ENCODE measurements at regions not wholly inside any gene's neighbourhood (a gene's known extent, or its start where the extent isn't known, plus 50 kb on each side); places are given as distances from the start of the nearest gene placed in this dataset.
"Not testable (repeated sequence)": the region's sequence is repeated elsewhere in the genome, so short reads cannot be mapped to it uniquely, and the experiment has no call there.

DNA sequence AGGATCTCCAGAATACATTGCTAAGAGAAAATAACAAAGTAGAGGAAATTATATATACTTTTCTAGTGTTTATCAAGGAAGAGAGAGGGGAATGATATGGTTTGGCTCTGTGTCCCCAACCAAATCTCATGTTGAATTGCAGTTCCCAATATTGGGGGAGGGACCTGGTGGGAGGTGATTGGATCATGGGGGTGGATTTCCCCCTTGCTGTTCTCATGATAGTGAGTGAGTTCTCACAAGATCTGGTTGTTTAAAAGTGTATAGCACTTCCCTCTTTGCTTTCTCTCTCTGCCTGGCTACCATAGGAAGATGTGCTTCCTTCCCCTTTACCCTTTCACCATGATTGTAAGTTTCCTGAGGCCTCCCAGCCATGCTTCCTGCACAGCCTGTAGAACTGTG, 337.9 kb downstream of the SEMA3D start:
- H3K4me1 ChIP-seq (ENCODE audit: control insufficient read depth, insufficient read depth, low read length); DNase-seq (ENCODE audit: low read depth in 4 of 6, low spot score in 6 of 6); H3K36me3 ChIP-seq (ENCODE audit: control insufficient read depth, insufficient read depth, low read length); H3K9me3 ChIP-seq (ENCODE audit: control insufficient read depth, insufficient read depth, low read length); H3K27me3 ChIP-seq (ENCODE audit: control insufficient read depth, insufficient read depth, low read length); H3K4me3 ChIP-seq (ENCODE audit: low read depth, low read length); H3K27ac ChIP-seq (ENCODE audit: low read depth, low read length): not testable (repeated sequence)

DNA sequence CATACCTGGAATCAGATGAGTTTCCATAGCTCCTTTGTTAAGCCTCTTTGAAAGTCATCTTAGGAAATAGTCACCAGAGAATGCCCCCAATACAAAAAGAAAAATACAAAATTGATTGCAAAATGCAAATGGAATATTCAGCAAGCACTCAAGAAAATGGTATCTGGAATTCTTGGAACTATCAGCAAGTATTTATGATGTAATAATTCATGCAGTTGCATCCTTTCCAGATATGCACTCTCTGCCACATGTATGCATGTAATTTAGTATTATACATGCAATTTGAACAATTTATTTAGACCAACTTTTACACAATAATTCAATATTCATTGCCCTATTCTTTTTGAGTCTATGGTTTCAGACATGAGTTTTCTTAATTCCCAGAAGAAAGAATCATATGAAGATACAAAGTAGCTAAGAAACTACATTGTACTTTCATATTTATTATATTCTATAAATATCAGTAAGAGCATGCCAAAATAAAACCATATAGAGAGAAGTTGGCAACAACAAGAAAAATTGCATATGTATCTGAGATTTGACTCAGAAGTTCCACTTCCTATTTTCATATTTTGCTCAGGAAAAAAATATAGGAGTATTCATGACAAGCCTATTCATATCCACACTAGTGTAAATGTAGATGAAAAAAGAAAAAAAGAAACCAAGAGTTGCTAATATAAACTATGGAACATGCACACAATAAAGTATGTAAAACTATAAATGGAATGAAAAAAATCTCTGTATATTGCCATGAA, 338.5 kb downstream of the SEMA3D start:
- Histone ChIP-seq H3K4me1 (ENCODE audit: control insufficient read depth, insufficient read depth, low read length) (no peaks in the 10 kb centered on the region), H3K36me3 (ENCODE audit: control insufficient read depth, insufficient read depth, low read length) (no peaks in the 10 kb centered on the region), H3K4me3 (ENCODE audit: low read depth, low read length) (no peak overlapping the region), H3K27me3 (ENCODE audit: control insufficient read depth, insufficient read depth, low read length) (no peaks in the 10 kb centered on the region), H3K27ac (ENCODE audit: low read depth, low read length) (no peak overlapping the region), H3K9me3 (ENCODE audit: control insufficient read depth, insufficient read depth, low read length) (no peaks in the 10 kb centered on the region)
- peak in 1 of 6 donors; percentile 5 for DNase-seq (ENCODE audit: low read depth in 4 of 6, low spot score in 6 of 6)

DNA sequence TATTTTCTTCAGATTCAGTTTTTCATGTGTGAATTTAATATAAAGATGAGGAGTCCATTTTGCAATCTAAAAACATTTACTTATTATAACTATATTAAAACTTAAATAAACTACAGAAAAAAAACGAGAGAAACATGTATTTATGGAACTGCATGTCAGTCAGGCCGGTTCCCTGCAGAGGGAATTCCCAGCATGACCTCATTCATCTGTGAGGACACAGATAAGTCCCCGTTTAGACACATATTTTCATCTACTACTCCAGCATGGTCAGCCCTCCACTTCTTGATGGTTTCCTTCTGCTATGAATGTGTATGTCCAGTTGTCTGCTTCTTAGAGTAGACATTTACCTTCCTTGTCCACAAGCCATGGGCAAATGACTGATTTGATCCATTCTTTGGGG, 339.1 kb downstream of the SEMA3D start:
- Histone ChIP-seq H3K4me1 (ENCODE audit: control insufficient read depth, insufficient read depth, low read length) (no peaks in the 10 kb centered on the region), H3K9me3 (ENCODE audit: control insufficient read depth, insufficient read depth, low read length) (no peaks in the 10 kb centered on the region), H3K27me3 (ENCODE audit: control insufficient read depth, insufficient read depth, low read length) (no peaks in the 10 kb centered on the region), H3K36me3 (ENCODE audit: control insufficient read depth, insufficient read depth, low read length) (no peaks in the 10 kb centered on the region), H3K4me3 (ENCODE audit: low read depth, low read length) (no peak overlapping the region), H3K27ac (ENCODE audit: low read depth, low read length) (no peak overlapping the region)
- 100% methylated on average over 1 of the region's 3 CpGs for WGBS (ENCODE audit: insufficient coverage)
- DNase-seq (ENCODE audit: low read depth in 4 of 6, low spot score in 6 of 6) = no peak

DNA sequence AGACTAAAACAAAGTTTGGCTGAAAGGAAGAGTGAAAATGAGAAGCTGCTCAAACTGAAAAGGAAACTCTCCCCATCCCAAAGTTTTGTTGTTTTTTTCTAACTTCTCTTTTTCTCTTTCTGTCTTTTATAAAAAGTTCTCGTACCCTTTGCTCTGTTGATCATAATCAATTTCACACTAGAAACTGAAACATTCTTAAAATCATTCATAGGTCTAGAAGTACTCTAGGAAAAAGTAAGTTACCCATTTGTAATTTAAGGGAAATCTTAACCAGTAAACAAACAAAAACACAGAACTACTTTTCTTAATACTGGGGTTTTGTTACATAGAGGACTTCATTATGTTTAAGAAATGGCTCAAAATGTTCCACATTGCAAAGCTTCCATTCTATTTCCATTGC, 339.8 kb downstream of the SEMA3D start:
- Histone ChIP-seq H3K9me3 (ENCODE audit: control insufficient read depth, insufficient read depth, low read length) (no peaks in the 10 kb centered on the region), H3K27ac (ENCODE audit: low read depth, low read length) (no peak overlapping the region), H3K36me3 (ENCODE audit: control insufficient read depth, insufficient read depth, low read length) (no peaks in the 10 kb centered on the region), H3K4me1 (ENCODE audit: control insufficient read depth, insufficient read depth, low read length) (no peaks in the 10 kb centered on the region), H3K4me3 (ENCODE audit: low read depth, low read length) (no peak overlapping the region), H3K27me3 (ENCODE audit: control insufficient read depth, insufficient read depth, low read length) (no peaks in the 10 kb centered on the region)
- no CpG with 5 or more reads among the region's 1 CpG for WGBS (ENCODE audit: insufficient coverage)
- no peak for DNase-seq (ENCODE audit: low read depth in 4 of 6, low spot score in 6 of 6)

DNA sequence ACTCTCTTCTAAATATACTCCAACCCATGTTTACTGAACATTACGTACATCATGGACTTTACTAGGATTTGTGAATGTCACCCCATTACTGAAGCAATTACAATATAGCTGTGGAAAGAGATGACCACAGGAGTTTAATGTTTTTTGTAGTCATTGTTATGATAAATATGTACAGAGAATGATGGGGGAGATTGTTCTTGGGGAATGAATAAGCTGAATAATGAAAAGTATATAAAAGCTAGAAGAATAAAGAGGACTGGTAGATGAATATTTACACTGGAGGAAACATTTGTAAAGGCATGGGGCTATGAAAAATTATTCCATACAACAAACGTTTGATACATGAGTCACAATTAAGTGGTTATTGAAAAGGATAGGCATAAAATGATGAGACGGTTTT, 340.9 kb downstream of the SEMA3D start:
- Histone ChIP-seq H3K4me3 (ENCODE audit: low read depth, low read length) (no peak overlapping the region), H3K9me3 (ENCODE audit: control insufficient read depth, insufficient read depth, low read length) (no peaks in the 10 kb centered on the region), H3K27me3 (ENCODE audit: control insufficient read depth, insufficient read depth, low read length) (no peaks in the 10 kb centered on the region), H3K36me3 (ENCODE audit: control insufficient read depth, insufficient read depth, low read length) (no peaks in the 10 kb centered on the region), H3K27ac (ENCODE audit: low read depth, low read length) (no peak overlapping the region), H3K4me1 (ENCODE audit: control insufficient read depth, insufficient read depth, low read length) (no peaks in the 10 kb centered on the region)
- WGBS (ENCODE audit: insufficient coverage) = 0% methylated on average over 1 of the region's 3 CpGs
- no peak for DNase-seq (ENCODE audit: low read depth in 4 of 6, low spot score in 6 of 6)

DNA sequence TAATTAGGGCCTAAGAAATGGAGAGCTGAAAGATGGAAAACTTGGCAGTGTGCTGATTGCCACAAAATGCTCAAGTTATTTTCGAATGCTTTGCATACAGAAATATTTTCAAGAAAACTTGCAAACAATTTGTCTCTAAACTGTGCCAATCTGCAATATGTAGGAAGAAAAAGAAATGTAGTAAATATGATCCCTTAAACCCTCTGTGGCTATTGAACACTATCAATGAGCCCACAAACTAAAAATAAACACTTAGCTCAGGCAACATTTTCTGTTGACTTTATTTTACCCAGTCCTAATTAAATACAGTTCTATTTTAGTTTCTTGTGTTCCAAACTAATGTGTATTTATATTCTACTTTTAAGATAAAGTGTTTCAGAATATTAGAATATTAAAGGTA, 342.1 kb downstream of the SEMA3D start:
- H3K9me3 ChIP-seq (ENCODE audit: control insufficient read depth, insufficient read depth, low read length) = no peaks in the 10 kb centered on the region
- no peak overlapping the region for H3K27ac ChIP-seq (ENCODE audit: low read depth, low read length)
- H3K4me1 ChIP-seq (ENCODE audit: control insufficient read depth, insufficient read depth, low read length) = no peaks in the 10 kb centered on the region
- WGBS (ENCODE audit: insufficient coverage) = no CpG with 5 or more reads among the region's 1 CpG
- peak in 1 of 6 donors; percentile 12 for DNase-seq (ENCODE audit: low read depth in 4 of 6, low spot score in 6 of 6)
- H3K36me3 ChIP-seq (ENCODE audit: control insufficient read depth, insufficient read depth, low read length) = no peaks in the 10 kb centered on the region
- H3K4me3 ChIP-seq (ENCODE audit: low read depth, low read length) = no peak overlapping the region
- H3K27me3 ChIP-seq (ENCODE audit: control insufficient read depth, insufficient read depth, low read length) = no peaks in the 10 kb centered on the region

DNA sequence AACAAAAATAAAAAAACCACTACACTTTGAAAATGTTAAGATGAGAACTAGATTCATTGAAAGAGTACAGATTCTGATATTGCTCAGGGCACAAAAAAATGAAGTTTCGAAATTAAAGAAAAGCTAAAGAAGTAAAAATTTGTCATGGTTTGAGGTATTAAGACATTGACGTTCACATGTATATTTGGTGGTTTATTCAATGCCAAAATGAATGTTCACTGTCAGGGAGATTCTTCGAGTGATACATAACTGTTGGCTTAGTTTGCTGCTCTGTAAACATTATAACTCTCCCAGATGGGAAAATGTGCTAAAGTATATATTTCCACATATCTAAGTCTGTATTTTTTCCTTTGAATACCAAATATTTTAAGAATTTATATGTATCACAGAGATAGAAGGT, 345.0 kb downstream of the SEMA3D start:
- WGBS (ENCODE audit: insufficient coverage) = 80% methylated on average over 1 of the region's 3 CpGs
- no peaks in the 10 kb centered on the region for H3K9me3 ChIP-seq (ENCODE audit: control insufficient read depth, insufficient read depth, low read length)
- H3K36me3 ChIP-seq (ENCODE audit: control insufficient read depth, insufficient read depth, low read length) = no peaks in the 10 kb centered on the region
- no peaks in the 10 kb centered on the region for H3K27me3 ChIP-seq (ENCODE audit: control insufficient read depth, insufficient read depth, low read length)
- no peak overlapping the region for H3K27ac ChIP-seq (ENCODE audit: low read depth, low read length)
- no peaks in the 10 kb centered on the region for H3K4me1 ChIP-seq (ENCODE audit: control insufficient read depth, insufficient read depth, low read length)
- DNase-seq (ENCODE audit: low read depth in 4 of 6, low spot score in 6 of 6) = peak in 1 of 6 donors; percentile 10
- H3K4me3 ChIP-seq (ENCODE audit: low read depth, low read length) = no peak overlapping the region

DNA sequence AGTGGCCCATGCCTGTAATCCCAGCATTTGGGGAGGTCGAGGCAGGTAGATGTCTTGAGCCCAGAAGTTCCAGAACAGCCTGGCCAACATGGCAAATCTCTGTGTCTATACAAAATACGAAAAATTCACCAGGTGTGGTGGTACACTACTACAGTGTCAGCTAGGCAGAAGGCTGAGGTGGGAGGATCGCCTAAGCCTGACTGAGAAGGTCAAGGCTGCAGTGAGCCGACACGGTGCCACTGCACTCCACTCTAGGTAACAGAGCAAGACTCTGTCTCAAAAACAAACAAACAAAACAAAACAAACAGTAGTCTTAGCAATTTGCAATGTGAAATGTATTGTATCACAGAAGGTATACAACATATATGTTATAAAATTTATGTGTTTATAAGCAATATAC, 348.0 kb downstream of the SEMA3D start:
- no peaks in the 10 kb centered on the region for H3K4me1 ChIP-seq (ENCODE audit: control insufficient read depth, insufficient read depth, low read length)
- no peak for DNase-seq (ENCODE audit: low read depth in 4 of 6, low spot score in 6 of 6)
- 89% methylated on average over 2 of the region's 5 CpGs for WGBS (ENCODE audit: insufficient coverage)

DNA sequence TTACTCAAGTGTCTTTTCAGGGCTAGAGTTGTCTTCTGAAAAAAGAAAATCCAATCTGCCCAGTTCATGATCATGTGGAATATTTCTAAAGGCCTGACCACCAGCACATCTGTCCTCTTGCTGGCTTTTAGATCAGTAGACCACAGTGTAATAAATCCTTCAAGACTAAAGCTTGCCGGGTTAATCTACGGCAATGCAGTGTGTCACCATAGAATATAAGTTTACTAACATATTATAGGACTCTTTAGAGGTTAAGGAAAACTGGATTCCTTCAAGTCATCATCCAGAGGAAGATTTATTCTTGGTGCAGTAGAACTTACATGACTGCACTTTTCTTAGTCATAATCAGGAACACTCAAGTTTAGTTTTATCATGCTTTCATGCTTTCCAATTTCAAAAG, 349.5 kb downstream of the SEMA3D start:
- H3K4me3 ChIP-seq (ENCODE audit: low read depth, low read length) = no peak overlapping the region
- no peaks in the 10 kb centered on the region for H3K4me1 ChIP-seq (ENCODE audit: control insufficient read depth, insufficient read depth, low read length)
- no CpG with 5 or more reads among the region's 2 CpGs for WGBS (ENCODE audit: insufficient coverage)
- no peaks in the 10 kb centered on the region for H3K27me3 ChIP-seq (ENCODE audit: control insufficient read depth, insufficient read depth, low read length)
- H3K36me3 ChIP-seq (ENCODE audit: control insufficient read depth, insufficient read depth, low read length) = no peaks in the 10 kb centered on the region
- no peak overlapping the region for H3K27ac ChIP-seq (ENCODE audit: low read depth, low read length)
- no peak for DNase-seq (ENCODE audit: low read depth in 4 of 6, low spot score in 6 of 6)
- no peaks in the 10 kb centered on the region for H3K9me3 ChIP-seq (ENCODE audit: control insufficient read depth, insufficient read depth, low read length)

More for the DNA sequence above, 348.0 kb downstream of the SEMA3D start:
- Histone ChIP-seq H3K36me3 (ENCODE audit: control insufficient read depth, insufficient read depth, low read length) (no peaks in the 10 kb centered on the region), H3K27me3 (ENCODE audit: control insufficient read depth, insufficient read depth, low read length) (no peaks in the 10 kb centered on the region), H3K9me3 (ENCODE audit: control insufficient read depth, insufficient read depth, low read length) (no peaks in the 10 kb centered on the region), H3K27ac (ENCODE audit: low read depth, low read length) (no peak overlapping the region), H3K4me3 (ENCODE audit: low read depth, low read length) (no peak overlapping the region)

DNA sequence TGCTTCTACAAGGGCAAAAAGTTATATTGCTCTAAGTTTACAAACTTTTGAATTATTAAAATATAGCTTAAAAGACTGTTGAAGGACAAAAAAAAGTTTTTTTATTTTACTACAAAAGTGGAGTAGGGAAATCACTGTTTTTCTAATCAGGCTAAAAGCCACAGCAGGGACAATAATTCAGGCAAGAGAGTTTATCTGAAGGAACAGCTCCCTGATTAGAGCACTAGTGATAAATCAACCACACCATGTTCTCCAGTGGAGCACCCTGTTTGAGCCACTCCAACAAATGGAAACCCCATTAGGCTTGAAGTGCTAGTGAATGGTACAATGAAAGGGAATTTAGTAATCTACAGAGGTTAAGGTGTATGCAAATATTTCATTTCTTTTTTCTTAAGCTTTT, 357.1 kb downstream of the SEMA3D start:
- Histone ChIP-seq H3K4me3 (ENCODE audit: low read depth, low read length) (no peak overlapping the region), H3K27me3 (ENCODE audit: control insufficient read depth, insufficient read depth, low read length) (no peaks in the 10 kb centered on the region), H3K9me3 (ENCODE audit: control insufficient read depth, insufficient read depth, low read length) (no peaks in the 10 kb centered on the region), H3K27ac (ENCODE audit: low read depth, low read length) (no peak overlapping the region), H3K36me3 (ENCODE audit: control insufficient read depth, insufficient read depth, low read length) (no peaks in the 10 kb centered on the region), H3K4me1 (ENCODE audit: control insufficient read depth, insufficient read depth, low read length) (no peaks in the 10 kb centered on the region)
- no peak for DNase-seq (ENCODE audit: low read depth in 4 of 6, low spot score in 6 of 6)

Data from spinal cord (tissue), 9 donors.